HepG2 (cell line): ENCODE measurements at regions not wholly inside any gene's neighbourhood (a gene's known extent, or its start where the extent isn't known, plus 50 kb on each side); places are given as distances from the start of the nearest gene placed in this dataset.

ENCODE experiments used
- SIN3A ChIP-seq: IDR thresholded peaks from 2 replicates; pipeline ENCODE4 v1.6.1; 2011; ENCODE audit warnings: low read depth, mild to moderate bottlenecking, control low read depth, low read length, borderline replicate concordance
- TEAD3 ChIP-seq: optimal IDR thresholded peaks from 2 replicates; pipeline ENCODE3; 2016; ENCODE audit warnings: borderline replicate concordance
- ZNF552 ChIP-seq: sonication (generic); formaldehyde crosslinking; IDR thresholded peaks from 2 replicates; pipeline ENCODE4 v1.9.0; 2022; ENCODE audit warnings: missing genetic modification reagents, mild to moderate bottlenecking, borderline replicate concordance
- ZNF839 ChIP-seq: sonication (generic); formaldehyde crosslinking; IDR thresholded peaks from 2 replicates; pipeline ENCODE4 v1.4.0; 2020; ENCODE audit warnings: missing genetic modification reagents, mild to moderate bottlenecking, borderline replicate concordance
- TF ChIP-seq, protein P1 (sequence below): sonication (generic); formaldehyde crosslinking; IDR thresholded peaks from 2 replicates; pipeline ENCODE4 v1.8.1; 2023; ENCODE audit warnings: mild to moderate bottlenecking, inconsistent platforms, moderate library complexity, missing genetic modification reagents, borderline replicate concordance
- TF ChIP-seq, protein P2 (sequence below): sonication (generic); formaldehyde crosslinking; IDR thresholded peaks from 2 replicates; pipeline ENCODE4 v1.9.0; 2021; ENCODE audit warnings: mild to moderate bottlenecking, missing genetic modification reagents

- TF ChIP-seq TEAD3 (CRISPR knock-in tag) (no peak), ZNF552 (CRISPR knock-in tag) (no peak), ZNF839 (CRISPR knock-in tag) (no peak), SIN3A (no peak)
- TF ChIP-seq, protein P1, sequence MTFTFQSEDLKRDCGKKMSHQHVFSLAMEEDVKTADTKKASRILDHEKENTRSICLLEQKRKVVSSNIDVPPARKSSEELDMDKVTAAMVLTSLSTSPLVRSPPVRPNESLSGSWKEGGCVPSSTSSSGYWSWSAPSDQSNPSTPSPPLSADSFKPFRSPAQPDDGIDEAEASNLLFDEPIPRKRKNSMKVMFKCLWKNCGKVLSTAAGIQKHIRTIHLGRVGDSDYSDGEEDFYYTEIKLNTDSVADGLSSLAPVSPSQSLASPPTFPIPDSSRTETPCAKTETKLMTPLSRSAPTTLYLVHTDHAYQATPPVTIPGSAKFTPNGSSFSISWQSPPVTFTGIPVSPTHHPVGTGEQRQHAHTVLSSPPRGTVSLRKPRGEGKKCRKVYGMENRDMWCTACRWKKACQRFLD (CRISPR knock-in tag) = no peak
- TF ChIP-seq, protein P2, sequence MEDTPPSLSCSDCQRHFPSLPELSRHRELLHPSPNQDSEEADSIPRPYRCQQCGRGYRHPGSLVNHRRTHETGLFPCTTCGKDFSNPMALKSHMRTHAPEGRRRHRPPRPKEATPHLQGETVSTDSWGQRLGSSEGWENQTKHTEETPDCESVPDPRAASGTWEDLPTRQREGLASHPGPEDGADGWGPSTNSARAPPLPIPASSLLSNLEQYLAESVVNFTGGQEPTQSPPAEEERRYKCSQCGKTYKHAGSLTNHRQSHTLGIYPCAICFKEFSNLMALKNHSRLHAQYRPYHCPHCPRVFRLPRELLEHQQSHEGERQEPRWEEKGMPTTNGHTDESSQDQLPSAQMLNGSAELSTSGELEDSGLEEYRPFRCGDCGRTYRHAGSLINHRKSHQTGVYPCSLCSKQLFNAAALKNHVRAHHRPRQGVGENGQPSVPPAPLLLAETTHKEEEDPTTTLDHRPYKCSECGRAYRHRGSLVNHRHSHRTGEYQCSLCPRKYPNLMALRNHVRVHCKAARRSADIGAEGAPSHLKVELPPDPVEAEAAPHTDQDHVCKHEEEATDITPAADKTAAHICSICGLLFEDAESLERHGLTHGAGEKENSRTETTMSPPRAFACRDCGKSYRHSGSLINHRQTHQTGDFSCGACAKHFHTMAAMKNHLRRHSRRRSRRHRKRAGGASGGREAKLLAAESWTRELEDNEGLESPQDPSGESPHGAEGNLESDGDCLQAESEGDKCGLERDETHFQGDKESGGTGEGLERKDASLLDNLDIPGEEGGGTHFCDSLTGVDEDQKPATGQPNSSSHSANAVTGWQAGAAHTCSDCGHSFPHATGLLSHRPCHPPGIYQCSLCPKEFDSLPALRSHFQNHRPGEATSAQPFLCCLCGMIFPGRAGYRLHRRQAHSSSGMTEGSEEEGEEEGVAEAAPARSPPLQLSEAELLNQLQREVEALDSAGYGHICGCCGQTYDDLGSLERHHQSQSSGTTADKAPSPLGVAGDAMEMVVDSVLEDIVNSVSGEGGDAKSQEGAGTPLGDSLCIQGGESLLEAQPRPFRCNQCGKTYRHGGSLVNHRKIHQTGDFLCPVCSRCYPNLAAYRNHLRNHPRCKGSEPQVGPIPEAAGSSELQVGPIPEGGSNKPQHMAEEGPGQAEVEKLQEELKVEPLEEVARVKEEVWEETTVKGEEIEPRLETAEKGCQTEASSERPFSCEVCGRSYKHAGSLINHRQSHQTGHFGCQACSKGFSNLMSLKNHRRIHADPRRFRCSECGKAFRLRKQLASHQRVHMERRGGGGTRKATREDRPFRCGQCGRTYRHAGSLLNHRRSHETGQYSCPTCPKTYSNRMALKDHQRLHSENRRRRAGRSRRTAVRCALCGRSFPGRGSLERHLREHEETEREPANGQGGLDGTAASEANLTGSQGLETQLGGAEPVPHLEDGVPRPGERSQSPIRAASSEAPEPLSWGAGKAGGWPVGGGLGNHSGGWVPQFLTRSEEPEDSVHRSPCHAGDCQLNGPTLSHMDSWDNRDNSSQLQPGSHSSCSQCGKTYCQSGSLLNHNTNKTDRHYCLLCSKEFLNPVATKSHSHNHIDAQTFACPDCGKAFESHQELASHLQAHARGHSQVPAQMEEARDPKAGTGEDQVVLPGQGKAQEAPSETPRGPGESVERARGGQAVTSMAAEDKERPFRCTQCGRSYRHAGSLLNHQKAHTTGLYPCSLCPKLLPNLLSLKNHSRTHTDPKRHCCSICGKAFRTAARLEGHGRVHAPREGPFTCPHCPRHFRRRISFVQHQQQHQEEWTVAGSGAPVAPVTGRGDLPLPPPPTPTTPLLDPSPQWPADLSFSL (CRISPR knock-in tag) = no peak
Observed at GRCh38 chr16:9035996-9036395, 55.4 kb upstream of the HAPSTR1 start (continued).
